HEK293 (cell line): ENCODE measurements at regions not wholly inside any gene's neighbourhood (a gene's known extent, or its start where the extent isn't known, plus 50 kb on each side); places are given as distances from the start of the nearest gene placed in this dataset.

ENCODE experiments used
- CTCF ChIA-PET: fragments of 350-600 bp; formaldehyde crosslinking; extraction: SDS; loops from one replicate; lab custom pipeline; 2021; ENCODE audit warnings: antibody characterized with exemption; lab: Yijun Ruan, JAX
- POLR2A ChIA-PET: fragments of 300-600 bp; formaldehyde crosslinking; extraction: SDS; loops from one replicate; lab custom pipeline; 2020; ENCODE audit warnings: antibody characterized with exemption, inconsistent platforms; lab: Yijun Ruan, JAX
- H3K27ac ChIP-seq: fragments of 200-500 bp; sonication (Bioruptor generic); 2 replicates; pipeline ENCODE4 v1.5.1; 2014; ENCODE audit warnings: low read depth, low read length, control low read depth, inconsistent platforms; ENCODE audit errors: extremely low read depth
- H3K36me3 ChIP-seq, 2 experiments: fragments of 200-500 bp in 1 of 2; sonication (Bioruptor generic) in 1 of 2; 1 replicate in 1 of 2; 2 replicates in 1 of 2; pipeline ENCODE4 v1.5.1; 2014 to 2017; ENCODE audit warnings: inconsistent platforms in 2 of 2, low read length in 2 of 2; ENCODE audit not compliant: control insufficient read depth in 2 of 2, insufficient read depth in 1 of 2
- H3K4me1 ChIP-seq: fragments of 200-500 bp; sonication (Bioruptor generic); 2 replicates; pipeline ENCODE4 v1.5.1; 2014; ENCODE audit warnings: mild to moderate bottlenecking, low read length, inconsistent platforms; ENCODE audit not compliant: control insufficient read depth, insufficient read depth
- H3K4me3 ChIP-seq: 2 replicates; pipeline ENCODE4 v1.5.1; 2011; ENCODE audit warnings: low read depth, mild to moderate bottlenecking, control low read depth, low read length, moderate library complexity
- H3K9me3 ChIP-seq: fragments of 200-500 bp; sonication (Bioruptor generic); 2 replicates; pipeline ENCODE4 v1.5.1; 2014; ENCODE audit warnings: low read depth, low read length, inconsistent platforms; ENCODE audit not compliant: control insufficient read depth, insufficient read depth
- BCL11A ChIP-seq: fragments of 450-650 bp; formaldehyde crosslinking; IDR thresholded peaks from 2 replicates; pipeline ENCODE4 v1.5.1; 2016; ENCODE audit warnings: low read depth, missing biosample characterization, missing genetic modification characterization
- KLF8 ChIP-seq: fragments of 450-650 bp; formaldehyde crosslinking; IDR thresholded peaks from 2 replicates; pipeline ENCODE4 v1.5.1; 2016; ENCODE audit warnings: missing biosample characterization, missing genetic modification characterization
- MYNN ChIP-seq: fragments of 450-650 bp; formaldehyde crosslinking; IDR thresholded peaks from 2 replicates; pipeline ENCODE4 v1.5.1; 2016; ENCODE audit warnings: missing biosample characterization, missing genetic modification characterization, borderline replicate concordance
- SP2 ChIP-seq: fragments of 450-650 bp; formaldehyde crosslinking; IDR thresholded peaks from 2 replicates; pipeline ENCODE4 v1.5.1; 2016; ENCODE audit warnings: missing biosample characterization, missing genetic modification characterization
- WT1 ChIP-seq: fragments of 450-650 bp; formaldehyde crosslinking; IDR thresholded peaks from 2 replicates; pipeline ENCODE4 v1.5.1; 2016; ENCODE audit warnings: missing biosample characterization, missing genetic modification characterization
- ZIC2 ChIP-seq: fragments of 450-650 bp; formaldehyde crosslinking; IDR thresholded peaks from 2 replicates; pipeline ENCODE4 v1.5.1; 2016; ENCODE audit warnings: missing biosample characterization, missing genetic modification characterization
- ZNF112 ChIP-seq: fragments of 450-650 bp; formaldehyde crosslinking; IDR thresholded peaks from 2 replicates; pipeline ENCODE4 v1.5.0; 2017; ENCODE audit warnings: missing biosample characterization, missing genetic modification characterization
- ZNF157 ChIP-seq: fragments of 450-650 bp; formaldehyde crosslinking; IDR thresholded peaks from 2 replicates; pipeline ENCODE4 v1.5.1; 2016; ENCODE audit warnings: missing biosample characterization, missing genetic modification characterization
- ZNF19 ChIP-seq: fragments of 450-650 bp; formaldehyde crosslinking; IDR thresholded peaks from 2 replicates; pipeline ENCODE4; 2016; ENCODE audit warnings: missing biosample characterization, missing genetic modification characterization, low read depth
- ZNF248 ChIP-seq: fragments of 450-650 bp; formaldehyde crosslinking; IDR thresholded peaks from 2 replicates; pipeline ENCODE4 v1.5.1; 2017; ENCODE audit warnings: missing biosample characterization, missing genetic modification characterization
- ZNF302 ChIP-seq: fragments of 450-650 bp; formaldehyde crosslinking; IDR thresholded peaks from 2 replicates; pipeline ENCODE4 v1.5.1; 2016; ENCODE audit warnings: missing biosample characterization, missing genetic modification characterization, low read depth
- ZNF433 ChIP-seq: fragments of 450-650 bp; formaldehyde crosslinking; IDR thresholded peaks from 2 replicates; pipeline ENCODE4 v1.5.1; 2016; ENCODE audit warnings: missing biosample characterization, missing genetic modification characterization, low read depth
- ZNF768 ChIP-seq: fragments of 450-650 bp; formaldehyde crosslinking; IDR thresholded peaks from 2 replicates; pipeline ENCODE4 v1.5.1; 2018; ENCODE audit warnings: missing biosample characterization, mild to moderate bottlenecking, missing genetic modification characterization
- ZNF777 ChIP-seq: fragments of 450-650 bp; formaldehyde crosslinking; IDR thresholded peaks from 2 replicates; pipeline ENCODE4 v1.5.1; 2017; ENCODE audit warnings: missing biosample characterization, missing genetic modification characterization, borderline replicate concordance
- ZNF837 ChIP-seq: fragments of 450-650 bp; formaldehyde crosslinking; IDR thresholded peaks from 2 replicates; pipeline ENCODE4 v1.5.1; 2016; ENCODE audit warnings: missing biosample characterization, missing genetic modification characterization
- TF ChIP-seq, protein P1 (sequence below): fragments of 450-650 bp; formaldehyde crosslinking; conservative IDR thresholded peaks from 2 replicates; pipeline ENCODE4 v1.5.1; 2016; ENCODE audit warnings: low read depth, missing biosample characterization, missing genetic modification characterization
- TF ChIP-seq, protein P2 (sequence below): fragments of 450-650 bp; formaldehyde crosslinking; IDR thresholded peaks from 2 replicates; pipeline ENCODE4 v1.5.1; 2016; ENCODE audit warnings: missing biosample characterization, missing genetic modification characterization
- TF ChIP-seq, protein P3 (sequence below): fragments of 450-650 bp; formaldehyde crosslinking; IDR thresholded peaks from 2 replicates; pipeline ENCODE4 v1.5.1; 2017; ENCODE audit warnings: missing biosample characterization, missing genetic modification characterization
- TF ChIP-seq, protein P4 (sequence below): fragments of 450-650 bp; formaldehyde crosslinking; IDR thresholded peaks from 2 replicates; pipeline ENCODE4 v1.5.1; 2017; ENCODE audit warnings: missing biosample characterization, mild to moderate bottlenecking, missing genetic modification characterization, moderate library complexity
- TF ChIP-seq, protein P5 (sequence below): fragments of 450-650 bp; formaldehyde crosslinking; IDR thresholded peaks from 2 replicates; pipeline ENCODE4 v1.5.1; 2016; ENCODE audit warnings: missing biosample characterization, missing genetic modification characterization, low read depth

DNA sequence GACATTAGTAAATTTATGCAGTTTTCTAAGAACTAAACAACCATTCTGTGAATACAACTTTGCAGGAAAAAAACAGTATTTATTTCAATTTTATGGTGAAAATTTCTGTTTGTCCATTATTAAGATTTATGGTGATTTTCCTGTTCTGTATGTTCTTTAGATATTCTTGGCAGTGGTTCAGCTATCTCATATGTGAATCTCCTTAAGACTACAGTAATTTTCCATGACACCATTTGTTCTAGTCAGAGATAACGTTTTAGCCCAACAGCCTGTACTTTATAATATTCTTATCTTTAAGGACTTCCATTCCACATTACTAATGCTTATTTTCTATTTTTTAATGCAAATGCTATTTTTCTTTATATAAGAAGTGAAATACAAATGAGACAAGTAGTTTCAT lies 504.0 kb downstream of the RFPL4B start:
- Histone ChIP-seq H3K4me3 (no peak overlapping the region), H3K36me3 (no peaks in the 10 kb centered on the region), H3K9me3 (no peaks in the 10 kb centered on the region)
- POLR2A ChIA-PET: no interaction called here
- TF ChIP-seq, protein P1, sequence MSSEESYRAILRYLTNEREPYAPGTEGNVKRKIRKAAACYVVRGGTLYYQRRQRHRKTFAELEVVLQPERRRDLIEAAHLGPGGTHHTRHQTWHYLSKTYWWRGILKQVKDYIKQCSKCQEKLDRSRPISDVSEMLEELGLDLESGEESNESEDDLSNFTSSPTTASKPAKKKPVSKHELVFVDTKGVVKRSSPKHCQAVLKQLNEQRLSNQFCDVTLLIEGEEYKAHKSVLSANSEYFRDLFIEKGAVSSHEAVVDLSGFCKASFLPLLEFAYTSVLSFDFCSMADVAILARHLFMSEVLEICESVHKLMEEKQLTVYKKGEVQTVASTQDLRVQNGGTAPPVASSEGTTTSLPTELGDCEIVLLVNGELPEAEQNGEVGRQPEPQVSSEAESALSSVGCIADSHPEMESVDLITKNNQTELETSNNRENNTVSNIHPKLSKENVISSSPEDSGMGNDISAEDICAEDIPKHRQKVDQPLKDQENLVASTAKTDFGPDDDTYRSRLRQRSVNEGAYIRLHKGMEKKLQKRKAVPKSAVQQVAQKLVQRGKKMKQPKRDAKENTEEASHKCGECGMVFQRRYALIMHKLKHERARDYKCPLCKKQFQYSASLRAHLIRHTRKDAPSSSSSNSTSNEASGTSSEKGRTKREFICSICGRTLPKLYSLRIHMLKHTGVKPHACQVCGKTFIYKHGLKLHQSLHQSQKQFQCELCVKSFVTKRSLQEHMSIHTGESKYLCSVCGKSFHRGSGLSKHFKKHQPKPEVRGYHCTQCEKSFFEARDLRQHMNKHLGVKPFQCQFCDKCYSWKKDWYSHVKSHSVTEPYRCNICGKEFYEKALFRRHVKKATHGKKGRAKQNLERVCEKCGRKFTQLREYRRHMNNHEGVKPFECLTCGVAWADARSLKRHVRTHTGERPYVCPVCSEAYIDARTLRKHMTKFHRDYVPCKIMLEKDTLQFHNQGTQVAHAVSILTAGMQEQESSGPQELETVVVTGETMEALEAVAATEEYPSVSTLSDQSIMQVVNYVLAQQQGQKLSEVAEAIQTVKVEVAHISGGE (tag by site-specific recombination): no peak
- TF ChIP-seq, protein P2, sequence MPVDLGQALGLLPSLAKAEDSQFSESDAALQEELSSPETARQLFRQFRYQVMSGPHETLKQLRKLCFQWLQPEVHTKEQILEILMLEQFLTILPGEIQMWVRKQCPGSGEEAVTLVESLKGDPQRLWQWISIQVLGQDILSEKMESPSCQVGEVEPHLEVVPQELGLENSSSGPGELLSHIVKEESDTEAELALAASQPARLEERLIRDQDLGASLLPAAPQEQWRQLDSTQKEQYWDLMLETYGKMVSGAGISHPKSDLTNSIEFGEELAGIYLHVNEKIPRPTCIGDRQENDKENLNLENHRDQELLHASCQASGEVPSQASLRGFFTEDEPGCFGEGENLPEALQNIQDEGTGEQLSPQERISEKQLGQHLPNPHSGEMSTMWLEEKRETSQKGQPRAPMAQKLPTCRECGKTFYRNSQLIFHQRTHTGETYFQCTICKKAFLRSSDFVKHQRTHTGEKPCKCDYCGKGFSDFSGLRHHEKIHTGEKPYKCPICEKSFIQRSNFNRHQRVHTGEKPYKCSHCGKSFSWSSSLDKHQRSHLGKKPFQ (tag by site-specific recombination): no peak
- TF ChIP-seq SP2 (tag by site-specific recombination) (no peak), KLF8 (tag by site-specific recombination) (no peak), ZNF112 (no peak), ZNF433 (tag by site-specific recombination) (no peak), ZNF157 (tag by site-specific recombination) (no peak), ZNF837 (tag by site-specific recombination) (no peak), ZNF302 (tag by site-specific recombination) (no peak), MYNN (no peak), ZIC2 (tag by site-specific recombination) (no peak), WT1 (tag by site-specific recombination) (no peak), ZNF777 (tag by site-specific recombination) (no peak), ZNF19 (no peak), BCL11A (no peak), ZNF768 (tag by site-specific recombination) (no peak), ZNF248 (tag by site-specific recombination) (no peak)
- TF ChIP-seq, protein P3, sequence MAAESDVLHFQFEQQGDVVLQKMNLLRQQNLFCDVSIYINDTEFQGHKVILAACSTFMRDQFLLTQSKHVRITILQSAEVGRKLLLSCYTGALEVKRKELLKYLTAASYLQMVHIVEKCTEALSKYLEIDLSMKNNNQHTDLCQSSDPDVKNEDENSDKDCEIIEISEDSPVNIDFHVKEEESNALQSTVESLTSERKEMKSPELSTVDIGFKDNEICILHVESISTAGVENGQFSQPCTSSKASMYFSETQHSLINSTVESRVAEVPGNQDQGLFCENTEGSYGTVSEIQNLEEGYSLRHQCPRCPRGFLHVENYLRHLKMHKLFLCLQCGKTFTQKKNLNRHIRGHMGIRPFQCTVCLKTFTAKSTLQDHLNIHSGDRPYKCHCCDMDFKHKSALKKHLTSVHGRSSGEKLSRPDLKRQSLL: no peak
- TF ChIP-seq, protein P4, sequence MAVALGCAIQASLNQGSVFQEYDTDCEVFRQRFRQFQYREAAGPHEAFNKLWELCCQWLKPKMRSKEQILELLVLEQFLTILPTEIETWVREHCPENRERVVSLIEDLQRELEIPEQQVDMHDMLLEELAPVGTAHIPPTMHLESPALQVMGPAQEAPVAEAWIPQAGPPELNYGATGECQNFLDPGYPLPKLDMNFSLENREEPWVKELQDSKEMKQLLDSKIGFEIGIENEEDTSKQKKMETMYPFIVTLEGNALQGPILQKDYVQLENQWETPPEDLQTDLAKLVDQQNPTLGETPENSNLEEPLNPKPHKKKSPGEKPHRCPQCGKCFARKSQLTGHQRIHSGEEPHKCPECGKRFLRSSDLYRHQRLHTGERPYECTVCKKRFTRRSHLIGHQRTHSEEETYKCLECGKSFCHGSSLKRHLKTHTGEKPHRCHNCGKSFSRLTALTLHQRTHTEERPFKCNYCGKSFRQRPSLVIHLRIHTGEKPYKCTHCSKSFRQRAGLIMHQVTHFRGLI (tag by site-specific recombination): no peak
- TF ChIP-seq, protein P5, sequence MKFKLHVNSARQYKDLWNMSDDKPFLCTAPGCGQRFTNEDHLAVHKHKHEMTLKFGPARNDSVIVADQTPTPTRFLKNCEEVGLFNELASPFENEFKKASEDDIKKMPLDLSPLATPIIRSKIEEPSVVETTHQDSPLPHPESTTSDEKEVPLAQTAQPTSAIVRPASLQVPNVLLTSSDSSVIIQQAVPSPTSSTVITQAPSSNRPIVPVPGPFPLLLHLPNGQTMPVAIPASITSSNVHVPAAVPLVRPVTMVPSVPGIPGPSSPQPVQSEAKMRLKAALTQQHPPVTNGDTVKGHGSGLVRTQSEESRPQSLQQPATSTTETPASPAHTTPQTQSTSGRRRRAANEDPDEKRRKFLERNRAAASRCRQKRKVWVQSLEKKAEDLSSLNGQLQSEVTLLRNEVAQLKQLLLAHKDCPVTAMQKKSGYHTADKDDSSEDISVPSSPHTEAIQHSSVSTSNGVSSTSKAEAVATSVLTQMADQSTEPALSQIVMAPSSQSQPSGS: no peak
- TF ChIP-seq, all 188 proteins: peak for 0
- Histone ChIP-seq H3K4me1 (no peaks in the 10 kb centered on the region), H3K27ac (no peak overlapping the region)
- CTCF ChIA-PET: no interaction called here
